ENCODE measurements at regions not wholly inside any gene's neighbourhood (a gene's known extent, or its start where the extent isn't known, plus 50 kb on each side); places are given as distances from the start of the nearest gene placed in this dataset.

- Histone ChIP-seq H3K79me2 (ENCODE audit: insufficient read depth, low read length) (no peaks in the 10 kb centered on the region), H3K9me3 (ENCODE audit: insufficient read depth, low read depth, low read length) (no peaks in the 10 kb centered on the region), H3K9me2 (replicated peaks; ENCODE audit: low read depth, low read length) (no peaks in the 10 kb centered on the region), H3K36me3 (ENCODE audit: insufficient read depth, low read length) (no peaks in the 10 kb centered on the region), H3K4me3 (ENCODE audit: low read length, poor library complexity, severe bottlenecking) (no peak overlapping the region), H3K27me3 (ENCODE audit: insufficient read depth, low read length, poor library complexity, severe bottlenecking) (no peaks in the 10 kb centered on the region), H2AFZ (ENCODE audit: low read length) (no peak overlapping the region), H4K20me1 (ENCODE audit: insufficient read depth, low read length, poor library complexity, severe bottlenecking) (no peaks in the 10 kb centered on the region), H3K4me1 (ENCODE audit: insufficient read depth, low read length, poor library complexity, severe bottlenecking) (no peaks in the 10 kb centered on the region), H3K4me2 (ENCODE audit: low read depth, low read length, poor library complexity, severe bottlenecking) (no peak overlapping the region), H3K9ac (ENCODE audit: low read depth, low read length, poor library complexity, severe bottlenecking) (no peak overlapping the region), H3F3A (ENCODE audit: low read depth) (no peaks in the 10 kb centered on the region)
- TF ChIP-seq CTCF (conservative IDR thresholded peaks at IDR 0.05; ENCODE audit: low read length) (no peak), EZH2phosphoT487 (IDR thresholded peaks at IDR 0.05; ENCODE audit: borderline replicate concordance) (no peak)
Observed at GRCh38 chr16:51898872-51899271, 648.1 kb downstream of the TOX3 start.

GRCh38 chr16:51896013-51896412 lies 650.9 kb downstream of the TOX3 start:
- Histone ChIP-seq H3K9ac (ENCODE audit: low read depth, low read length, poor library complexity, severe bottlenecking) (no peak overlapping the region), H3K79me2 (ENCODE audit: insufficient read depth, low read length) (no peaks in the 10 kb centered on the region), H3K4me2 (ENCODE audit: low read depth, low read length, poor library complexity, severe bottlenecking) (no peak overlapping the region), H2AFZ (ENCODE audit: low read length) (no peak overlapping the region), H3K27me3 (ENCODE audit: insufficient read depth, low read length, poor library complexity, severe bottlenecking) (no peaks in the 10 kb centered on the region), H3K4me3 (ENCODE audit: low read length, poor library complexity, severe bottlenecking) (no peak overlapping the region), H3K9me3 (ENCODE audit: insufficient read depth, low read depth, low read length) (no peaks in the 10 kb centered on the region), H3K9me2 (replicated peaks; ENCODE audit: low read depth, low read length) (no peaks in the 10 kb centered on the region), H3F3A (ENCODE audit: low read depth) (no peaks in the 10 kb centered on the region), H3K36me3 (ENCODE audit: insufficient read depth, low read length) (no peaks in the 10 kb centered on the region), H3K4me1 (ENCODE audit: insufficient read depth, low read length, poor library complexity, severe bottlenecking) (no peaks in the 10 kb centered on the region), H4K20me1 (ENCODE audit: insufficient read depth, low read length, poor library complexity, severe bottlenecking) (no peaks in the 10 kb centered on the region)
- TF ChIP-seq CTCF (conservative IDR thresholded peaks at IDR 0.05; ENCODE audit: low read length), result no peak
- TF ChIP-seq EZH2phosphoT487 (IDR thresholded peaks at IDR 0.05; ENCODE audit: borderline replicate concordance), result no peak

GRCh38 chr16:51892293-51893007 lies 654.5 kb downstream of the TOX3 start:
- Histone ChIP-seq H2AFZ (ENCODE audit: low read length) (no peak overlapping the region), H4K20me1 (ENCODE audit: insufficient read depth, low read length, poor library complexity, severe bottlenecking) (no peaks in the 10 kb centered on the region), H3F3A (ENCODE audit: low read depth) (no peaks in the 10 kb centered on the region), H3K9me3 (ENCODE audit: insufficient read depth, low read depth, low read length) (no peaks in the 10 kb centered on the region), H3K36me3 (ENCODE audit: insufficient read depth, low read length) (no peaks in the 10 kb centered on the region), H3K9ac (ENCODE audit: low read depth, low read length, poor library complexity, severe bottlenecking) (no peak overlapping the region), H3K79me2 (ENCODE audit: insufficient read depth, low read length) (no peaks in the 10 kb centered on the region), H3K4me1 (ENCODE audit: insufficient read depth, low read length, poor library complexity, severe bottlenecking) (no peaks in the 10 kb centered on the region), H3K4me3 (ENCODE audit: low read length, poor library complexity, severe bottlenecking) (no peak overlapping the region), H3K9me2 (replicated peaks; ENCODE audit: low read depth, low read length) (no peaks in the 10 kb centered on the region), H3K4me2 (ENCODE audit: low read depth, low read length, poor library complexity, severe bottlenecking) (no peak overlapping the region), H3K27me3 (ENCODE audit: insufficient read depth, low read length, poor library complexity, severe bottlenecking) (no peaks in the 10 kb centered on the region)
- TF ChIP-seq CTCF (conservative IDR thresholded peaks at IDR 0.05; ENCODE audit: low read length), result no peak
- TF ChIP-seq EZH2phosphoT487 (IDR thresholded peaks at IDR 0.05; ENCODE audit: borderline replicate concordance), result no peak
